ENCODE measurements at regions not wholly inside any gene's neighbourhood (a gene's known extent, or its start where the extent isn't known, plus 50 kb on each side); places are given as distances from the start of the nearest gene placed in this dataset.
A peak's percentile ranks its signal among the peaks of the same experiment; 100 is the strongest.

GRCh38 chr13:22278336-22278929, 607.6 kb downstream of the FGF9 start:
- H3T11ph ChIP-seq (ENCODE audit: low read length) = no peak overlapping the region
- no peak overlapping the region for H3K4me2 ChIP-seq (ENCODE audit: insufficient read depth, insufficient read length, low read length)
- no peak overlapping the region for H2BK120ac ChIP-seq (ENCODE audit: low read depth, low read length, poor library complexity, severe bottlenecking)
- H3K9me3 ChIP-seq (ENCODE audit: control insufficient read depth, low read depth, low read length) = no peaks in the 10 kb centered on the region
- H3K18ac ChIP-seq (ENCODE audit: insufficient read length, low read depth, low read length) = no peak overlapping the region
- no peaks in the 10 kb centered on the region for H4K20me1 ChIP-seq (ENCODE audit: control insufficient read depth, insufficient read depth, insufficient read length)
- H3K4me1 Mint-ChIP-seq = no peaks in the 10 kb centered on the region
- no peaks in the 10 kb centered on the region for H3K36me3 Mint-ChIP-seq (ENCODE audit: insufficient read depth in 1 of 3, low read depth in 3 of 3)
- no peaks in the 10 kb centered on the region for H3K27me3 Mint-ChIP-seq (ENCODE audit: low read depth)
- H3K27ac Mint-ChIP-seq = no peak overlapping the region
- no peak overlapping the region for H2BK20ac ChIP-seq (ENCODE audit: low read depth, low read length, poor library complexity, severe bottlenecking)
- H3K79me2 ChIP-seq (ENCODE audit: insufficient read depth, low read length) = no peaks in the 10 kb centered on the region
- H2AK5ac ChIP-seq (ENCODE audit: insufficient read length, low read length) = no peak overlapping the region
- peak; percentile 49 for DNase-seq
- H3K56ac ChIP-seq (ENCODE audit: insufficient read length, low read depth, low read length) = no peak overlapping the region
- H2BK12ac ChIP-seq (ENCODE audit: insufficient read length, low read depth, low read length) = no peak overlapping the region
- no peak overlapping the region for H3K14ac ChIP-seq (ENCODE audit: insufficient read depth, low read length)
- no CpG with 5 or more reads among the region's 5 CpGs for WGBS (ENCODE audit: extremely low coverage, insufficient read length, low lambda C conversion rate)
- no peak overlapping the region for H3K4ac ChIP-seq (ENCODE audit: low read depth, low read length)
- H3K27ac ChIP-seq (ENCODE audit: insufficient read length, low read depth, low read length) = no peak overlapping the region
- no peak overlapping the region for H3K9ac ChIP-seq (ENCODE audit: extremely low read depth, insufficient read length, low read length)
- no peak overlapping the region for H3K4me3 Mint-ChIP-seq
- no peaks in the 10 kb centered on the region; the same call in 1 of the 2 replicates for H3K4me1 ChIP-seq (ENCODE audit: insufficient read depth, low read length)
- no peak overlapping the region for H2BK15ac ChIP-seq (ENCODE audit: low read depth, low read length)
- H3K23me2 ChIP-seq (ENCODE audit: insufficient read length, low read depth, low read length, poor library complexity, severe bottlenecking) = no peaks in the 10 kb centered on the region
- H2AFZ ChIP-seq (ENCODE audit: low read length) = no peak overlapping the region
- peak; percentile 69 for TF ChIP-seq CTCF (conservative IDR thresholded peaks at IDR 0.05)
- no peak overlapping the region for H4K91ac ChIP-seq (ENCODE audit: insufficient read length, low read depth, low read length)
- no peaks in the 10 kb centered on the region for H3K27me3 ChIP-seq (ENCODE audit: insufficient read depth, low read length)
- H3K9me3 Mint-ChIP-seq = no peaks in the 10 kb centered on the region; a peak in 1 of 5 replicates
- H3K79me1 ChIP-seq (ENCODE audit: insufficient read depth, low read depth, low read length, poor library complexity, severe bottlenecking) = no peaks in the 10 kb centered on the region
- no peak overlapping the region for H3K23ac ChIP-seq (ENCODE audit: insufficient read length, low read depth, low read length)
- no peak overlapping the region for H4K8ac ChIP-seq (replicated peaks; ENCODE audit: insufficient read length, low read depth, low read length)
- no peak overlapping the region for H4K5ac ChIP-seq (ENCODE audit: insufficient read length, low read depth, low read length)
- H2BK5ac ChIP-seq (ENCODE audit: insufficient read length, low read length) = no peak overlapping the region
